Stimulated activated CD4-positive, alpha-beta T cell treated with anti-CD3 and anti-CD28 coated beads, TNF-alpha, amount 100 ng/mL, for 1 hour (primary cell): ENCODE measurements at regions not wholly inside any gene's neighbourhood (a gene's known extent, or its start where the extent isn't known, plus 50 kb on each side); places are given as distances from the start of the nearest gene placed in this dataset.

Experiments
- DNase-seq, 3 donors: peaks; one replicate each; pipeline ENCODE4 v3.0.0-alpha.2; 2020; ENCODE audit warnings: low read depth in 3 of 3, low spot score in 1 of 3

DNA sequence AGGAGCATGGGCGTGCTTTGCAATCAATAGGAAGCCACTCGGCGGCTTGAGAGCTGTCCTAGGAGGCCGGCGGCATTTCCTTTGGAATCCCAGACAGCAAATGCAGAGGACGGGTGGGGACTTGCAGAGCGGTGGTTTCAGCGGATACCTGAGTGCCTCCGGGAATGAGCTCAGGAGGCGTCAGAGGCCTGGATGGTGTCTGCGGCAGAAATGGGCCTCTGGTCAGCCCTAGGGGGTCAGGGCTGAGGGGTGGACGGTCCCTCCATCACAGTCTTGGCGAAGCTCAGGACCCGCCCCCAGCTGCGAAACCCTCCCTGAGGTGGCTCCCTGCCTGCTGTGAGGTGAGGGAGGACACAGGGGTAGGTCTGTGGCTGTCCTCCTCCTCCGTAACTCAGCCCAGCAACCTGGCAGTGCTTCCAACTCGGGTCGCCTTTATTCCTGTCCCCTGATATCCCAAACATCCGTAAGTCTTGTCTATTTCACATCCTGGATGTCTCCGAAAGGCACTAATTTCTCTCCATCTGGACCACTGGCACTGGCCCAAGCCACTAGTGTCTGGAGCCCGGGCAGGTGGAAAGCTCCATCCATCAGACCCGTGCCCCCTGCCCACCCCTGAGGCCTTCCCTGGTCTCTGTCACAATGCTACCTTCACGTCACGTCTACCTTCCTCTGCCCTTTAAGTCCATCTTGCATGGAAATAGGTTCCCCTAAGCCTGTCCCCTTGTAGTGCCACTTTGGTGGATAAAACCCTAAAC lies 686.6 kb downstream of the BRD1 start:
- no peak for DNase-seq

DNA sequence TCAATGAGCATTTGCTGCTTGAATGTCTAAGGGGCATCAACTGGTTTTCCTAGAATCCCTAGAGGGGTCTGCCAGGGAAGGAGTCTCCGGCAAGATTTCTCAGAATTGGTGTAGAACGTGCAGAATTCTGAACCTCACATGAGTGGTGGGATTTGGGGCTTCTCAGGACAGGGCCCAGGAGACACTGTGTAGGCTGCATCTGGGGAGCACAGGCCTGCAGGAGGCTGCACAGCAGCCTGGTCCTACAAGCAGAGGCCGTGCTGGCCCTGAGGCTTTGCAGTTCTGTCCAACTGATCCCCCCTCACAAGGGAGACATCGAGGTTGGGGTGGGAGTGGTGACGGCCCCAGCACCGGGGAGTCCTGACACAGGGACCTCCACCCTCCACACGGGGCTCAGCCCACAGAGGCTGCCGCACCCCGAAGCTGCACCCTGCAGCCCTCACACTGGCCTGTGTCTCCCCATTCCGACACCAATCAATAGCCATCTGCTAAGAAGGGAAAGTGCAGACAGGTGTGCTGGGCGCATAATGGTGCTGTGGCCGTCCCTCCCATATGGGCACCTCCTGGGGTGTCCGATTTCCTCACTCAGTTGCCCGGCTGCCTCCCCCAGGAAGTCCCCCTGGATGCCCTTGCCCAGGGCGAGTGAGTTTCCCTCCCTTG lies 688.1 kb downstream of the BRD1 start:
- no peak for DNase-seq

DNA sequence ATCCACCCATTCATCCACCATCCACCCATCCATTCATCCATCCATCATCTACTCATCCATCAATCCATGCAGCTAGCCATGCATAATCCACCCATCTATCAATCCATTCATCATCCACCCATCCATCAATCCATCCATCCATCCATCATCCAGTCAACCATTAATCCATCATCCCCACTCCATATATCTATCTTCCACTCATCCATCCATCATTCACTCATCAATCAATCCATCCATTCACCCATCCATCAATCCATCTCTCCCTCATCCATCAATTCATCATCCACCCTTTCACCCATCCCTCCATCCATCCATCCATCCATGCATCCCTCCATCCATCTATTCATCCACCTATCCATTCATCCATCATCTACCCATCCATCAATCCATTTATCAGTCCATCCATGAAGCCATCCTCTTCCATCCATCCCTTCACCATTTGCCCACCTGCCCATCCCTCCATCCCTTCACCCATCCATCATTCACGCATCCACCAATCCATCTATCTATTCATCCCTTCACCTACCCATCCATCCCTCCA lies 689.4 kb downstream of the BRD1 start:
- no peak for DNase-seq

DNA sequence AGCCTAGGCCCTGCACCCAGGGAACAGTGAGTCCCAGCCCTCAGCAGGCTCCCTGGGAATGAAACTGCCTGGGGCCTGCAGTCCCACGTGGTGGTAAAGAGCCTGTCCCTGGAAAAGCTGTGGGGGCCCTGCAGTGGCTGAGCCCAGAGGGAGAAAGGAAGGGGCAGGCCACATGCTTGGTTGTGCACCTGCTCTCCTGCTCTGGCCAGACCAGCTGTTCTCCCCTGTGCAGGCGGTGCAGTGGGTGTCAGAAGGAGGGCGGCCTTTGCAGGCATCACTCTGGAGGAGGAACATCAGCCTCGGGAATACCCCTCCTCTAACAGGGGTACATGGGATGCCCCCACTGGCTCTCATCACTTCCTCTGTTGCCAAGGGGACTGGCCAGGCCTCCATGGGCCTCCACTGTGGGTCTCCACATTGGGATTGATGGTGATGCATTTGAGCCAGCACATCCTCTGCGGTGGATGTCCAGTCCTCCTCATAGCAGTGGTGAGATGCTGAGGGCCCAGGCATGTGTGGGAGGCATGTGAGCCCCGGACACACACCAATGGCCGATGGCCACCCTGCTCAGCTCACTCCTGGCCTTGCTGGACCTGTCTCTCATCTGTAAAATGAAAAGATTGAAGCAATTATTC lies 690.4 kb downstream of the BRD1 start:
- DNase-seq: no peak

DNA sequence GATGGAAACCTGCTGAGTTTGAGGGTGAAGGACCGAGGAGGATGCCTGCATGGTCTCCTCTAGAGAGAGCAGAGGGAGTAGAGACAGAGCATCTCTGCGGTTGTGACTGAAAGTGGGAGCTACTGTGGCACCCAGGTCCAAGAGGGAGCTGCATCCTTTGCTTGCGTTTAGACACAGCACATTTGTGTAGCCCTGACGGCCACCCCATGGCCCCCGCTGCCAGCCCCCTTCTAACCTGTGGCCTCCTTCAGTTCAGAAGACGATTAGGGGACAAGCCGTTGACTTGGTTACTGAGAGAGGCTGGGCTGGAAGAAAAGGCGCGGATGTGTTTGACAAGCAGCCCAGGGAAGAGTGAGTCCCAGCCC lies 690.9 kb downstream of the BRD1 start:
- no peak for DNase-seq

DNA sequence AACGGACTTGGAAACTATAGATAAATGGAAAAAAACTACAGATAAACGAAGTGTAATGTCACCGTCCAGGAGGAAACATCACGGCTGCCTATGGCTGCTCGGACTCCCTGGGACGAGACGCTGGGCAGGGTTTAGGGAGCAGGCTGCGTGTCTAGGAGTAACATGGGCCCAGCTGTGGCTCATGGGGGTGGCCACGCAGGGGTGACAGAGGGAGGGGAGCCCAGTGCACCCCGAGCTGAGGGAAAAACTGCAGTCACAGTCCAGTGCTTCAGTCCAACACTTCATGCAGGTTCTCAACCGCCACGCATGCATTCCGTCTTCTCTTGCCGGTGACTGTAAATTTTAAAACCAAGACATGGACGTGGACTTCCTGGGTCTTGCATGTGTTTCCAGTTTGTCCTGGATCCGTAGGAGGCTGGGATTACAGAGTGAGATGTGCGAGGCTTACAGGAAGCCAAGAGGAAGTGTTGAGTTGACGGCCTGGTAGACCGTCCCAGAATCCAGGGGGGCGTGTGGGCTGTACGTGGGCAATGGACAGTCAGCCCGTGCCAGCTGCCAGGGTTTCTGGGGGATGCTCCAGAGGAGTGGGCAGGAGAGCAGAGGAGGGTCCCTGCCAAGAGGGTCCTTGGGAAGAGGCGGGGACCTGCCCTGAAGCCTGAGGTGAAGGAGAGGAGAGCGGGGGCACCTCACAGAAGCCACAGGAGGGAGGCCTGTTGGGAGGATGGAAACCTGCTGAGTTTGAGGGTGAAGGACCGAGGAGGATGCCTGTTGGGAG lies 691.4 kb downstream of the BRD1 start:
- DNase-seq: no peak

DNA sequence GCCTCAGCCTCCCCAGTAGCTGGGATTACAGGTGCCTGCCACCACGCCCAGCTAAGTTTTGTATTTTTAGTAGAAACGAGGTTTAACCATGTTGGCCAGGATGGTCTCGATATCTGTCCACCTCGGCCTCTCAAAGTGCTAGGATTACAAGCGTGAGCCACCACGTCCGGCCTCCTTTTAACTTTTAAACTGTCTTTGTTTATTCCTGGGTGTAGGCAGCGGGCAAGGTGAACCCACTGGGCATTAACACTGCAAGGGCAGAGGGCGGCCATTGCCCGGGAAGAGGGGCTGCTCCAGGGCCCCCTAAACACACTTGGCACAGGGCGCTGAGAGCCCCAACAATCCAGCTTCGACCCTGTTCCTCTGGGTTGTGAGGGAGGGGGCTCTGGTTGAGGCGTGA lies 693.6 kb downstream of the BRD1 start:
- DNase-seq: no peak

DNA sequence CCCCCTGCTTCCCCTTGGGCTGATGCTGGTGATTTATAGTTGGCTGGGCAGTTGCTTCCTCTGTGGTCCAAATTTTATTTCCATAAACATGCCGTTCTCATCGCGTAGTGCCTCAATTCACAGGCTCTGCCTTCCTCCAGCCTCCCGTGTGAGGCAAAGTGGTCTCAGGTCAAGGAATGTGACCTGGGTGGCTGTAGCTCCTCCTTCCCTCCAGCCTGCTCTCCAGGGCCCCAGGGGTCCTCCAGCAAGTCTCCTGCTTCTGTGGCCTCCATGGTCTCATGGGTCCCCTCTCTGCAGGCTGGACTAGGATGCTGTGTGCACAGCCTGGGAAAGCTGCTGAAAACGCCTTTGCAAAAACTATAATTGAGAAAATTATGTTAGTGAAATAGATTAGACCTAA lies 694.1 kb downstream of the BRD1 start:
- DNase-seq: no peak

DNA sequence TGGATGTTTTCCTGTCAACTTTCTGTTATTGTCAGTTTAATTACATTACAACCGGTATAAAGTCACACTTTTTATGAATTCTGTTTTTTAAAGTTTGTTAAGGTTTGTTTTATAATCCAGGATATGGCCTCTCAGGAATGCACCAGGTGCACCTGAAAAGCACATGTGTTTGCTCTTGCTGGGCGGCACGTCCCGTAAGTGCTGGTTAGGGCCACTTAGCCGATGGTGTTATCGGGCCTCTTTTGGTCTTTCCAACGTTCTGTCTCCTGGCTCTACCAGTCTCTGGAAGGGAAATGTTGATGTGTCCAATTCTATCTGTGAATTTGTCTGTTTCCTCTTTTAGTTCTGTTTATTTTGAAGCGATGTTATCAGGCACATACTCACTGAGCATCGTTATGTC lies 695.7 kb downstream of the BRD1 start:
- no peak for DNase-seq

DNA sequence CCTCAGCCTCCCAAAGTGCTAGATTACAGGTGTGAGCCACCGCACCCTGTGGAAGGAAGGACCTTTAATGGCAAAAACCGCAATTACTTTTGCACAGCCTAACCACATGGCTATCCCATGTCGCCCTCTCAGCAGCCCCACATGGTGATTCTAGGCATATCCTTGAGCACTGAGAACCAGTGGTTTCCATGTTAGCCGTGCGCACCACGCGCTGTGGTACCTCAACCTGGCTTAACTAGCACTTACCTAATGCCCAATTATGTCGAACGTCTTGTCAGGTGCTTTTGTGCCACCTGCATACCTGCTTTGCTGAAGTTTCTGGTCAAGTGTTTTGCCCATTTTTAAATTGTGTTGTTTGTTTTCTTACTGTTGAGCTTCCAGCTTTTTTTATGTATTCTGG lies 697.9 kb downstream of the BRD1 start:
- DNase-seq: no peak

DNA sequence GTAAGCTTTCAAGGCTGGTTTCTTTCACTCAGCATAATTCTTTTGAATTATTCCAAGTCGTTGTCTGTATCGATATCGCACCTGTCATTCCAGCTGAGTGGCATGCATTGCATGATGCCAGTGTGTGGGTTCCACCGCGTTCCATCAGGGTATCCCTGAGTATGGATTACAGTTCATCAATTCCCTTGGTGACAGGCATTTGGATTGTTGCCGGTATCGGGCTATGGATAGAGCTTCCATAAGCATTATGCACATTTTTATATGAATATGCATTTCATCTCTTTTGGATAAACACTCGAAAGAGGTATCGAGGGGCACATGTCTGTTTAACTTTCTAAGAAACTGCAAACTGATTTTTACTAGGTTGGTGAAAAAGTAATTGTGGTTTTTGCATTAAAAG lies 698.8 kb downstream of the BRD1 start:
- DNase-seq: no peak

DNA sequence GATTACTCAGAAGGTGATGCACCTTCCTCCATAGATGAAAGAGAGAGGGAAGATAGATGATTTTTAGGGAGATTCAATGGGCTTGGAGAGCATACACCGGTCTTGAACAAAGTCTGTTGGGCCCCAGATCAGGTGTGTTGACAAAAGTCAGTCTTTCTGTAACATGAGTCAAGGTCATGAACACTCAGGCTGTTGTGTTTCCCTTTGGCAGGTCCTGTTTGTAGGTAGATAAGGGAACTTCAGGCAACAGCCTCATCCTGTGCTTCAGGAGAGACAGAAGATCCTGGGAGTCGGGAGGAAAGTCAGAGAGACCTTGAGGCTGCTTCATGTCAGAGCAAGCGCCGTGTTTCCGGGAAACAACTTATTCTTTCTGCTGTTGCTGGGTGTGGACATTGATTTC lies 703.1 kb downstream of the BRD1 start:
- DNase-seq: no peak

DNA sequence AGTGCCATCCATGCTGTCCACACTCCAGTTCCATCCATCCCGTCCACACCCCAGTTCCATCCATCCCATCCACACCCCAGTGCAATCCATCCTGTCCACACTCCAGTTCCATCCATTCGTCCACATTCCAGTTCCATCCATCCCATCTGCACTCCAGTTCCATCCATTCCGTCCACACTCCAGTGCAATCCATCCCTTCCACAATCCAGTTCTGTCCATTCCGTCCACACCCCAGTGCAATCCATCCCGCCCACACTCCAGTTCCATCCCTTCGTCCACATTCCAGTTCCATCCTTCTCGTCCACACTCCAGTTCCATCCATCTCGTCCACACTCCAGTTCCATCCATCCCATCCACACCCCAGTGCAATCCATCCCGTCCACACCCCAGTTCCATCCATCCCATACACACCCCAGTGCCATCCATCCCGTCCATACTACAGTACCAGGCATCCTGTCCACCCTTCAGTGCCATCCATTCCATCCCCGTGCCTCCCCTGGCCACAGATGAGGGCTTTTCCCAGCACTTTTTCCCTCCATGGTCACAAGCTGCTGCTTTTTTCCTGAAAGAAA lies 704.0 kb downstream of the BRD1 start:
- DNase-seq: no peak

DNA sequence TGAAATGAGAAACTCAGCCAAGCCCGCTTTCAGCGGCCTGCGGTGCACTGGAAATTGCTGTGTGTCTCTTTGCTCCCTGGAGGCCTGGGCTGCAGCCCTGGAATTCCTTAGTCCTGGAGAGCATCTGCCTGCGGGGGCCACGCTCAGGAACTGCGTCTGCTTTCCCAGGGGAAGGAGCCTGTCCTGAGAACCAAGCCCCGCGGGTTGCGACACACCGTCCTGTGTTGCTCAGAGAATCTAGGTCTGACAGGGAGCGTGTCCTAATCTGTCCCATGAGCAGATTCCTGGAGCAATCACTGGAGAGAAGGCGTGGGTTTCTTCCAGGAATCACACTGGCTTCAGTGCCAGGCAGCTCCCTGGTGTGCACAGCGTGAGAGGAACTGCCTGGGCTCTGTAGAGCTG lies 708.1 kb downstream of the BRD1 start:
- DNase-seq: no peak

DNA sequence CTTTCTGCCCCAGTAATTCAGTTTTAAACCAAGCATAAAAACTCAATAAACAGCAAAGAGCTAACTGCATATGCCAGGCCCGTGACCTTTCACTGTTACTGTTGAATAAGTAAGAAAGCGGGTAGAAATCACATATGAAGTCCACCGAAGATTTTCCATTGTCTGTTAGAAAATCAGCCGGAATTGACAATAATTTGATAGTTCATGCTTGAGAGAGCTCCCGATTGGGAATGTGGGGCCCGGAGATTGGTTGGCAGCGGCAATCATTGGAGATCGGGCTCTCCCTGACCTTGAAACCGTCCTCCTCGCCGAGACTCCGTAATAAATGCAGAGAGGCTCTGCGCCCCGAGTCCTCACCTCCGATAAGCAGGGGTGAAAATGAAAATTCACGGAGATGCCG lies 709.6 kb downstream of the BRD1 start:
- DNase-seq: no peak

DNA sequence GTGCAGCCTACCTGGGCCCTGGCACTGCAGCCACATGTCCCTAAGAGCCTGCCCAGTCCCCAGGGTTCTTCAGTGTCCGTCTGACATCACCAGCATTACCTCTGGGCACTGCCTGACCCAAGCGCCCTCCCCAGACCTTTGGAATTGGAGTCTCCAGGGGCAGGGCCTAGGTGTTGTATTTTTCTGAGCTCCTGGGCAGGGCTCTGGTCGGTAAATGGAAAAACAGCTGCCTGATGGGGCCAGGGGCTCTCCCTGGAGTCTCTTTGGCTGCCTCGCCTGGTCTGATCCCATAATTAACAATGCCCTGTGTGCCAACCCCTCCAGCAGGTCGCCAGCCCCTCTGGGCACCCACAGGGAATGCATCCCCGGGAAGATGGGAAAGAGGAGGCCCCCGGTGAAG lies 710.2 kb downstream of the BRD1 start:
- DNase-seq: no peak

DNA sequence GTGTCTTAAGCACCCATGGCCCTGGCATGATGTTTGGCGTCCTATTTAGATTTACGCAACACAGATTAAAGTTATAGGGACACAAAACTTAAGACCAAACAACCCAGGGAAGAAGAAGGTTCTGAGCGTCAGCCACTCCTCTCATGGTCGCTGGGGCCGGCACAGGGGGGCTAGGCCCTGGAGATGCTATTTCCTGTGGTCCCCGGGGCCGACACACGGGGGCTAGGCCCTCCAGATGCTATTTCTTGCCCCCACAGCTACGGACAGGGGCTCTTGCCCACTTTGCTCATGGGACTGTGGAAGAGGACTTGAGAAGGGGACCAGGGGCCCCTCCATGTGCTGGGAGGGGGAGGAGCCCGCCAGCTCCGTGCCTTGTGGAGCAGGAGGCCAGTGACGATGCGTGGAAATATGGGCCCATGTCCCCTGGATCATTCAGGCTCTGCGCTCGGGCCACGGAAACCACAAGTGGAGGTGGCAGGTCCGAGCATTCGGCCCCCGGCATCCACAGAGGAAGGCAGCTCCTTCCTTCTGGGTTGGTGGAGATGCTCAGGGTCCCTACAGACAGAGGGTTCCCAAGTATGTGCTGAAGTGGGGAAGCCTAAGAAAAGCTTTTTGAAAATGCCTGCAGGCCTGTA lies 711.1 kb downstream of the BRD1 start:
- no peak for DNase-seq

DNA sequence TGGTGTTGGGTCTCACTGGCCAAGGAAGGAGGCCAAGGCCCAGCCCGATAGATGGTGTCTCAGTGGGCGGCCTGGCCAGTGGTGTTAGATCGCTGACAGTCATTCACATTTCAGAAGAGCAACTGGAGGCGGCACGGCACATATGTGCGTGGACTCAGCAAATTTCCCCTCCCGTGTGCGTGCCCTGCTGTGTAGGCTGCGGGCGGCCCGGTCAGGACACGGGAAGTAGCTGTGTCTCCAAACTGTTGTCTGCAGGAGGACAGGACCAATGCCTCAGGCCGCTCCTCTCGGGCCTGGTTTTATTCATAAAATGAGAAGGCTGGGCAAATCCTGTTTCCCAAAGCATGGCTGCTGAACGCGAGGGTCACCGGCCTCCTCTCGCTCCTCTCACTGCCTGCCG lies 711.7 kb downstream of the BRD1 start:
- DNase-seq: no peak

DNA sequence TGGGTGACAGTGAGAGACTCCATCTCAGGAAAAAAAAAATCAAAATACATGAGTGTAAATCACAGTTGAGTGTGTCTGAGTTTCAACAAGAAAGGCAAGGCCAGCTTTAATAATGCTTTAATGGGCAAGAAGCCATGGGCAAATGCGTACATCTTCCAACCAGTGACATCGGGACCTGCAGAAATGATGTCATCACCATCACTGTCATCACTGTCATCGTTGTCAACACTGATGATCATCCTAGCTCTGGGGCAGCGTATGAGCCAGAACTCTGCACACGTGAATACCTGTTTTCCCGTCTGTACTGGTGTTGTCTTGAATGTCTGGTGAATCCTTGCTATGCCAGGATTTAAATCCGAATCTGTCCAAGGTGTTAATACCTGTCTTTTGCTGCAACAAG lies 712.5 kb downstream of the BRD1 start:
- DNase-seq: no peak

DNA sequence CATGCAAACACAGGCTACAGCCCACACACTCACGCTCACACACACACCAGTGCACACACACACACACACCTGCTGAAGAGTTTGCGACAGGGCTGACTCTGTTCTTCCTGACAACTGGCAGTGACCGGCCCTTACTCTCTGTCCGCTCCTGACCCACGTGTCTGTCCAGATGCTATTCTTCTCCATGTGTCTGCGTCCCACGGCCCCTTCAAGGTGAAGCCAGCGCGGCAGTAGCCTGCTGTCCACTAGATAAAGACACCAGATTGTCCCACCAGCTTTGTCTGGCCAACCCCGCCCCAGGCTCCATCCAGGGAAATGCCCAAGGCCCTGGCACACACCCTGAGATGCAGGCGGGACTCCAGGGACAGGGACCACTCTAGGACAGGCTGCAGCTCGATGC lies 713.9 kb downstream of the BRD1 start:
- DNase-seq: no peak
